Type B pancreatic cell (in vitro differentiated cells): ENCODE measurements at regions not wholly inside any gene's neighbourhood (a gene's known extent, or its start where the extent isn't known, plus 50 kb on each side); places are given as distances from the start of the nearest gene placed in this dataset.
A peak's percentile ranks its signal among the peaks of the same experiment; 100 is the strongest.

Experiments
- DNase-seq: peaks from one replicate; pipeline ENCODE4 v3.0.0; 2021; ENCODE audit warnings: mixed read lengths; ENCODE audit not compliant: unreplicated experiment; ENCODE audit errors: extremely low spot score
- H3K27ac Mint-ChIP-seq: 2 replicates; pipeline ENCODE4 v1.8.0; 2021; ENCODE audit warnings: mild to moderate bottlenecking, mixed read lengths
- H3K27me3 Mint-ChIP-seq: 2 replicates; pipeline ENCODE4 v1.8.0; 2021; ENCODE audit warnings: mixed read lengths
- H3K36me3 Mint-ChIP-seq: 2 replicates; pipeline ENCODE4 v1.8.0; 2021; ENCODE audit warnings: mixed read lengths
- H3K4me1 Mint-ChIP-seq: one replicate; pipeline ENCODE4 v1.8.0; 2021; ENCODE audit warnings: mixed read lengths; ENCODE audit not compliant: unreplicated experiment
- H3K4me3 Mint-ChIP-seq: 2 replicates; pipeline ENCODE4 v1.8.0; 2021; ENCODE audit warnings: mild to moderate bottlenecking, mixed read lengths
- H3K9me3 Mint-ChIP-seq: 2 replicates; pipeline ENCODE4 v1.8.0; 2021; ENCODE audit warnings: mixed read lengths
- TF ChIP-seq, protein P1 (sequence below): fragments of 200-600 bp; sonication (generic); conservative IDR thresholded peaks from 2 replicates; pipeline ENCODE4 v1.5.0; 2021; ENCODE audit warnings: antibody characterized with exemption, mild to moderate bottlenecking

GRCh38 chr13:108030769-108031168 lies 184.6 kb downstream of the LIG4 start:
- no peak for DNase-seq
- H3K36me3 Mint-ChIP-seq, result no peaks in the 10 kb centered on the region
- no peak overlapping the region for H3K4me3 Mint-ChIP-seq
- no peak overlapping the region for H3K27ac Mint-ChIP-seq
- peaks cover 4% of the 10 kb centered on the region for H3K4me1 Mint-ChIP-seq
- no peaks in the 10 kb centered on the region for H3K27me3 Mint-ChIP-seq
- H3K9me3 Mint-ChIP-seq, result peaks cover 11% of the 10 kb centered on the region
- TF ChIP-seq, protein P1, sequence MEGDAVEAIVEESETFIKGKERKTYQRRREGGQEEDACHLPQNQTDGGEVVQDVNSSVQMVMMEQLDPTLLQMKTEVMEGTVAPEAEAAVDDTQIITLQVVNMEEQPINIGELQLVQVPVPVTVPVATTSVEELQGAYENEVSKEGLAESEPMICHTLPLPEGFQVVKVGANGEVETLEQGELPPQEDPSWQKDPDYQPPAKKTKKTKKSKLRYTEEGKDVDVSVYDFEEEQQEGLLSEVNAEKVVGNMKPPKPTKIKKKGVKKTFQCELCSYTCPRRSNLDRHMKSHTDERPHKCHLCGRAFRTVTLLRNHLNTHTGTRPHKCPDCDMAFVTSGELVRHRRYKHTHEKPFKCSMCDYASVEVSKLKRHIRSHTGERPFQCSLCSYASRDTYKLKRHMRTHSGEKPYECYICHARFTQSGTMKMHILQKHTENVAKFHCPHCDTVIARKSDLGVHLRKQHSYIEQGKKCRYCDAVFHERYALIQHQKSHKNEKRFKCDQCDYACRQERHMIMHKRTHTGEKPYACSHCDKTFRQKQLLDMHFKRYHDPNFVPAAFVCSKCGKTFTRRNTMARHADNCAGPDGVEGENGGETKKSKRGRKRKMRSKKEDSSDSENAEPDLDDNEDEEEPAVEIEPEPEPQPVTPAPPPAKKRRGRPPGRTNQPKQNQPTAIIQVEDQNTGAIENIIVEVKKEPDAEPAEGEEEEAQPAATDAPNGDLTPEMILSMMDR, result no peak

DNA sequence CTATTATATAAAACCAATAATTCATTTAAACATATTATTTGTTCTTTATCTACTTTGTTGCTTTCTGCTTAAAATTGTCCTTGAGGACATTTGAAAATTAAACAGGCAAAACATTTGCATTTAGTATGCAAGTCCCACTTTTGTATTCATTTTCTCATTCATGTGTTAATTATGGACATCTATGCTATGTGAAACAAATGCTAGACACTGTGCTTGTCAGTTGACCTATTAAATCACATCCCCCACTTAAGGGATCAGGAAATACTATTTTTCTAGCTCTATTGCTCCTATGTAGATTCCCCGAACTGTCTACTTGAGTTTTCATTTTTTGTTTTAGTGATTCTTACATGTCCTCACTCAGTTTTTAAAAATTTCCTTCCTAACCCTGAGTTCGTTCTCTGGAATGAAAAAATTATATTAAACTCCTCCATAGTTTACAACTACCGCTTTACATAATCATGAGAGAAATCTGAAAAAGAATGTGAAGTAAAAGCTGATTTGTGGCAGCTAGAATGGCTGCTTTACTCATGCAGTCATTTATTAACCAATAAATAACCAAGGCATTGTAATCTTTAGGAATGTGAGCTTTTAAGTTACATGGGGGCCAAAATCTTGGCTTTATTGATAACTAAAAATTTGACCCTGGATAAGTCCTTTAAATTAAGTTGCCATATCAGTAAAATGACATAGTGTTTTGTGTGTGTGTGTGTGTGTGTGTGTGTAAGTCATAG lies 188.5 kb downstream of the LIG4 start:
- Mint-ChIP-seq H3K4me1 (peaks cover 4% of the 10 kb centered on the region), H3K36me3 (no peaks in the 10 kb centered on the region), H3K27me3 (no peaks in the 10 kb centered on the region), H3K27ac (no peak overlapping the region), H3K9me3 (peaks cover 7% of the 10 kb centered on the region), H3K4me3 (no peak overlapping the region)
- TF ChIP-seq, protein P1, result no peak
- no peak for DNase-seq

DNA sequence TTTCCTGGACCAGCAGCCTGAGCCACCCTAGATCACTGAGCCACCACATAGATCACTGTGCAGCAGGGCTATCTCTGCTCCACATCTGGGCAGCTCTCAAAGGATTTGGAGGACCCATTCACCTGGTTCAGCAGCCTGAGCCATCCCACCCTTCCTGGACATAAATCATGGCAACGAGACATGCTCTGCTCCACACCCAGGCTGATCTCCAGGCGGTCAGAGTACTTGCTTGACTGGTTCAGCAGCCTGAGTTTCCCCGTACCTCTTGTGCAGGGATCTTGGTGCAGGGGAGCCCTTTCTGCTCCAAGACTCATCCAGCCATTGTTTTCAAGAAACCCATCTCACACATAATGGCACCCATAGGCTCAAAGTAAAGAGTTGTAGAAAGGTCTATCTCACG lies 195.3 kb downstream of the LIG4 start:
- Mint-ChIP-seq H3K27me3 (no peaks in the 10 kb centered on the region), H3K4me3 (peak overlapping the region; percentile 63), H3K9me3 (peaks cover 13% of the 10 kb centered on the region), H3K27ac (peak overlapping the region; percentile 87), H3K4me1 (no peaks in the 10 kb centered on the region), H3K36me3 (peaks cover 10% of the 10 kb centered on the region)
- TF ChIP-seq, protein P1, result no peak
- no peak for DNase-seq

DNA sequence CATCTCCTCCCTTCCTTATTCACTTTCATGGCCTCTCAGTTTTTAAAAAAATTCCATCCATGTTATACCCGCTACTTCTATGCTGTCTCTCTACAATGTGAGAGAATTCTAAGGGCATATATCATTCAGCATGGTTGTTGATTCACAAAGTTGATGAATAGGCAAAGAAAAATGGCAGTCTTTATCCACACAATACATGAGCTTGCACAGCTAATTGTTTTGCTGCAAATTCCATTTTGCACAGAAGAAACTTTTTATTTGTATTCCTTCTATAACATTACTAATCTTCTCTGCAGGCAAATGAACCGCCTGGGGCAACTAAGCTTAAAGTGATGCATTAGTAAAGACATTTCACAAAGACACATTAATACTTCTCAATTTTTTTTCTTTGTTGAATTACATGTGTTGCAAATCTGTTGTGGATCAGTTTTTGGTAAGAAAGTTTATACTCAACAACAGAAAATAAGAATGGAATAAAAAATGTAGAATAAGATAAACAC lies 196.9 kb downstream of the LIG4 start:
- Mint-ChIP-seq H3K36me3 (peaks cover 10% of the 10 kb centered on the region), H3K4me3 (no peak overlapping the region), H3K27me3 (no peaks in the 10 kb centered on the region), H3K9me3 (peaks cover 13% of the 10 kb centered on the region), H3K27ac (no peak overlapping the region), H3K4me1 (no peaks in the 10 kb centered on the region)
- TF ChIP-seq, protein P1, result no peak
- DNase-seq, result no peak

- H3K9me3 Mint-ChIP-seq, result no peaks in the 10 kb centered on the region
- TF ChIP-seq, protein P1, result no peak
- H3K4me1 Mint-ChIP-seq, result no peaks in the 10 kb centered on the region
- H3K4me3 Mint-ChIP-seq, result no peak overlapping the region
- H3K27ac Mint-ChIP-seq, result no peak overlapping the region
- no peak for DNase-seq
- no peaks in the 10 kb centered on the region for H3K27me3 Mint-ChIP-seq
- no peaks in the 10 kb centered on the region for H3K36me3 Mint-ChIP-seq
These were observed 208.7 kb downstream of the LIG4 start for GRCh38 chr13:108006619-108007018.
